ENCODE measurements at regions not wholly inside any gene's neighbourhood (a gene's known extent, or its start where the extent isn't known, plus 50 kb on each side); places are given as distances from the start of the nearest gene placed in this dataset.

GRCh38 chr4:181968371-181968770, 274.8 kb upstream of the TENM3 start:
- ATAC-seq, result no peak
- H3K9me3 ChIP-seq, result no peaks in the 10 kb centered on the region
- intact Hi-C loops (cut with DNase I; ENCODE audit: low total_unique reads), result no loop called here

GRCh38 chr4:181969151-181969550, 274.1 kb upstream of the TENM3 start:
- H3K4me1 ChIP-seq, result no peaks in the 10 kb centered on the region
- no peaks in the 10 kb centered on the region for H3K27me3 ChIP-seq
- no peak for DNase-seq
- H3K36me3 ChIP-seq, result no peaks in the 10 kb centered on the region
- in situ Hi-C loops (cut with MboI; ENCODE audit: low sequenced_read_pairs in 4 of 4), result no loop called here
- intact Hi-C loops (cut with DNase I; ENCODE audit: low total_unique reads), result no loop called here
- no peaks in the 10 kb centered on the region for H3K9me3 ChIP-seq
- H3K27ac ChIP-seq, result no peak overlapping the region
- no peak overlapping the region for H3K4me3 ChIP-seq
- ATAC-seq, result no peak
- TF ChIP-seq POLR2A (IDR thresholded peaks at IDR 0.05) (no peak), CTCF (IDR thresholded peaks at IDR 0.05 in 4 of 5, conservative IDR thresholded peaks at IDR 0.05 in 1 of 5) (no peak)

More at GRCh38 chr4:181968371-181968770, 274.8 kb upstream of the TENM3 start:
- H3K36me3 ChIP-seq, result no peaks in the 10 kb centered on the region
- no peaks in the 10 kb centered on the region for H3K27me3 ChIP-seq
- in situ Hi-C loops (cut with MboI; ENCODE audit: low sequenced_read_pairs in 4 of 4), result no loop called here
- H3K4me1 ChIP-seq, result no peaks in the 10 kb centered on the region
- H3K4me3 ChIP-seq, result no peak overlapping the region
- H3K27ac ChIP-seq, result no peak overlapping the region
- TF ChIP-seq POLR2A (IDR thresholded peaks at IDR 0.05) (no peak), CTCF (IDR thresholded peaks at IDR 0.05 in 4 of 5, conservative IDR thresholded peaks at IDR 0.05 in 1 of 5) (no peak)
- DNase-seq, result no peak

GRCh38 chr4:181970366-181970765, 272.8 kb upstream of the TENM3 start:
- intact Hi-C loops (cut with DNase I; ENCODE audit: low total_unique reads), result no loop called here
- H3K27ac ChIP-seq, result no peak overlapping the region
- ATAC-seq (no peak), DNase-seq (no peak)
- in situ Hi-C loops (cut with MboI; ENCODE audit: low sequenced_read_pairs in 4 of 4), result no loop called here
- H3K9me3 ChIP-seq, result no peaks in the 10 kb centered on the region
- no peaks in the 10 kb centered on the region for H3K36me3 ChIP-seq
- H3K4me3 ChIP-seq, result no peak overlapping the region
- H3K4me1 ChIP-seq, result no peaks in the 10 kb centered on the region
- TF ChIP-seq POLR2A (IDR thresholded peaks at IDR 0.05) (no peak), CTCF (IDR thresholded peaks at IDR 0.05 in 4 of 5, conservative IDR thresholded peaks at IDR 0.05 in 1 of 5) (no peak)
- H3K27me3 ChIP-seq, result no peaks in the 10 kb centered on the region

GRCh38 chr4:181971411-181971810, 271.8 kb upstream of the TENM3 start:
- H3K27ac ChIP-seq, result no peak overlapping the region
- H3K27me3 ChIP-seq, result no peaks in the 10 kb centered on the region
- TF ChIP-seq POLR2A (IDR thresholded peaks at IDR 0.05) (no peak), CTCF (IDR thresholded peaks at IDR 0.05 in 4 of 5, conservative IDR thresholded peaks at IDR 0.05 in 1 of 5) (no peak)
- in situ Hi-C loops (cut with MboI; ENCODE audit: low sequenced_read_pairs in 4 of 4) (no loop called here), intact Hi-C loops (cut with DNase I; ENCODE audit: low total_unique reads) (no loop called here)
- H3K4me3 ChIP-seq, result no peak overlapping the region
- H3K9me3 ChIP-seq, result no peaks in the 10 kb centered on the region
- ATAC-seq, result no peak
- H3K36me3 ChIP-seq, result no peaks in the 10 kb centered on the region
- no peak for DNase-seq
- no peaks in the 10 kb centered on the region for H3K4me1 ChIP-seq

- Histone ChIP-seq H3K4me1 (no peaks in the 10 kb centered on the region), H3K27me3 (no peaks in the 10 kb centered on the region), H3K27ac (no peak overlapping the region), H3K9me3 (no peaks in the 10 kb centered on the region), H3K4me3 (no peak overlapping the region), H3K36me3 (no peaks in the 10 kb centered on the region)
- ATAC-seq (no peak), DNase-seq (no peak)
- in situ Hi-C loops (cut with MboI; ENCODE audit: low sequenced_read_pairs in 4 of 4) (no loop called here), intact Hi-C loops (cut with DNase I; ENCODE audit: low total_unique reads) (no loop called here)
- TF ChIP-seq CTCF (IDR thresholded peaks at IDR 0.05 in 4 of 5, conservative IDR thresholded peaks at IDR 0.05 in 1 of 5) (no peak), POLR2A (IDR thresholded peaks at IDR 0.05) (no peak)
Measured at GRCh38 chr4:181971973-181972372, 271.2 kb upstream of the TENM3 start.

All from gastrocnemius medialis (tissue), 4 donors.